ENCODE measurements at regions not wholly inside any gene's neighbourhood (a gene's known extent, or its start where the extent isn't known, plus 50 kb on each side); places are given as distances from the start of the nearest gene placed in this dataset.

DNA sequence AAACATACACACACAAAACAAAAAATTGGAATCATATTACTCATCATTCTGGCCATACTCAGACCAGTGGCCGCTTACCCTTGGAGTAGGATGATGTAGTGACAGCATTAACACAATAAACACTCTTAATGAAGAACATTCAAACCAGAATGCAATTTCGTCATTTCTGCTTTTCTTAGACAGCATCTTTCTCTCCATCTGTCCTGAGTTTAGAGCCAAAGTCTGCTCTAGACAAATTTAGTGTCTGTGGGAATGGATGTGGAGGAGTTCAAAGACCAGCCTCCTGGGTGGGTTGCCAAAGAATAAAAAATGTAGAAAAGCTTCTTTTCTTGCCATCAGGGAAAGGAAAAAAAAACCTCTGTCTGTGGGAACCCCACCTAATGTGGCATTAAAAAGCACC lies 212.4 kb upstream of the POU1F1 start:
- TF ChIP-seq EP300 (IDR thresholded peaks at IDR 0.05; ENCODE audit: low read length): no peak
- no peak for TF ChIP-seq HLTF (IDR thresholded peaks at IDR 0.05)
- no peak for TF ChIP-seq BCL6 (CRISPR knock-in tag; IDR thresholded peaks at IDR 0.05)
- no peak for TF ChIP-seq SREBF1 (IDR thresholded peaks at IDR 0.05; ENCODE audit: borderline replicate concordance, low read depth, low read length)
- no peak for TF ChIP-seq NFE2L1 (tag; IDR thresholded peaks at IDR 0.05; ENCODE audit: borderline replicate concordance, low read depth)
- TF ChIP-seq, protein P1, sequence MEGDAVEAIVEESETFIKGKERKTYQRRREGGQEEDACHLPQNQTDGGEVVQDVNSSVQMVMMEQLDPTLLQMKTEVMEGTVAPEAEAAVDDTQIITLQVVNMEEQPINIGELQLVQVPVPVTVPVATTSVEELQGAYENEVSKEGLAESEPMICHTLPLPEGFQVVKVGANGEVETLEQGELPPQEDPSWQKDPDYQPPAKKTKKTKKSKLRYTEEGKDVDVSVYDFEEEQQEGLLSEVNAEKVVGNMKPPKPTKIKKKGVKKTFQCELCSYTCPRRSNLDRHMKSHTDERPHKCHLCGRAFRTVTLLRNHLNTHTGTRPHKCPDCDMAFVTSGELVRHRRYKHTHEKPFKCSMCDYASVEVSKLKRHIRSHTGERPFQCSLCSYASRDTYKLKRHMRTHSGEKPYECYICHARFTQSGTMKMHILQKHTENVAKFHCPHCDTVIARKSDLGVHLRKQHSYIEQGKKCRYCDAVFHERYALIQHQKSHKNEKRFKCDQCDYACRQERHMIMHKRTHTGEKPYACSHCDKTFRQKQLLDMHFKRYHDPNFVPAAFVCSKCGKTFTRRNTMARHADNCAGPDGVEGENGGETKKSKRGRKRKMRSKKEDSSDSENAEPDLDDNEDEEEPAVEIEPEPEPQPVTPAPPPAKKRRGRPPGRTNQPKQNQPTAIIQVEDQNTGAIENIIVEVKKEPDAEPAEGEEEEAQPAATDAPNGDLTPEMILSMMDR (IDR thresholded peaks at IDR 0.05 in 2 of 3, conservative IDR thresholded peaks at IDR 0.05 in 1 of 3; ENCODE audit: insufficient read depth in 2 of 3, low read depth in 1 of 3, low read length in 3 of 3): no peak
- TF ChIP-seq ZNF274 (IDR thresholded peaks at IDR 0.05; ENCODE audit: borderline replicate concordance, low read depth, low read length): no peak
- TF ChIP-seq, protein P2, sequence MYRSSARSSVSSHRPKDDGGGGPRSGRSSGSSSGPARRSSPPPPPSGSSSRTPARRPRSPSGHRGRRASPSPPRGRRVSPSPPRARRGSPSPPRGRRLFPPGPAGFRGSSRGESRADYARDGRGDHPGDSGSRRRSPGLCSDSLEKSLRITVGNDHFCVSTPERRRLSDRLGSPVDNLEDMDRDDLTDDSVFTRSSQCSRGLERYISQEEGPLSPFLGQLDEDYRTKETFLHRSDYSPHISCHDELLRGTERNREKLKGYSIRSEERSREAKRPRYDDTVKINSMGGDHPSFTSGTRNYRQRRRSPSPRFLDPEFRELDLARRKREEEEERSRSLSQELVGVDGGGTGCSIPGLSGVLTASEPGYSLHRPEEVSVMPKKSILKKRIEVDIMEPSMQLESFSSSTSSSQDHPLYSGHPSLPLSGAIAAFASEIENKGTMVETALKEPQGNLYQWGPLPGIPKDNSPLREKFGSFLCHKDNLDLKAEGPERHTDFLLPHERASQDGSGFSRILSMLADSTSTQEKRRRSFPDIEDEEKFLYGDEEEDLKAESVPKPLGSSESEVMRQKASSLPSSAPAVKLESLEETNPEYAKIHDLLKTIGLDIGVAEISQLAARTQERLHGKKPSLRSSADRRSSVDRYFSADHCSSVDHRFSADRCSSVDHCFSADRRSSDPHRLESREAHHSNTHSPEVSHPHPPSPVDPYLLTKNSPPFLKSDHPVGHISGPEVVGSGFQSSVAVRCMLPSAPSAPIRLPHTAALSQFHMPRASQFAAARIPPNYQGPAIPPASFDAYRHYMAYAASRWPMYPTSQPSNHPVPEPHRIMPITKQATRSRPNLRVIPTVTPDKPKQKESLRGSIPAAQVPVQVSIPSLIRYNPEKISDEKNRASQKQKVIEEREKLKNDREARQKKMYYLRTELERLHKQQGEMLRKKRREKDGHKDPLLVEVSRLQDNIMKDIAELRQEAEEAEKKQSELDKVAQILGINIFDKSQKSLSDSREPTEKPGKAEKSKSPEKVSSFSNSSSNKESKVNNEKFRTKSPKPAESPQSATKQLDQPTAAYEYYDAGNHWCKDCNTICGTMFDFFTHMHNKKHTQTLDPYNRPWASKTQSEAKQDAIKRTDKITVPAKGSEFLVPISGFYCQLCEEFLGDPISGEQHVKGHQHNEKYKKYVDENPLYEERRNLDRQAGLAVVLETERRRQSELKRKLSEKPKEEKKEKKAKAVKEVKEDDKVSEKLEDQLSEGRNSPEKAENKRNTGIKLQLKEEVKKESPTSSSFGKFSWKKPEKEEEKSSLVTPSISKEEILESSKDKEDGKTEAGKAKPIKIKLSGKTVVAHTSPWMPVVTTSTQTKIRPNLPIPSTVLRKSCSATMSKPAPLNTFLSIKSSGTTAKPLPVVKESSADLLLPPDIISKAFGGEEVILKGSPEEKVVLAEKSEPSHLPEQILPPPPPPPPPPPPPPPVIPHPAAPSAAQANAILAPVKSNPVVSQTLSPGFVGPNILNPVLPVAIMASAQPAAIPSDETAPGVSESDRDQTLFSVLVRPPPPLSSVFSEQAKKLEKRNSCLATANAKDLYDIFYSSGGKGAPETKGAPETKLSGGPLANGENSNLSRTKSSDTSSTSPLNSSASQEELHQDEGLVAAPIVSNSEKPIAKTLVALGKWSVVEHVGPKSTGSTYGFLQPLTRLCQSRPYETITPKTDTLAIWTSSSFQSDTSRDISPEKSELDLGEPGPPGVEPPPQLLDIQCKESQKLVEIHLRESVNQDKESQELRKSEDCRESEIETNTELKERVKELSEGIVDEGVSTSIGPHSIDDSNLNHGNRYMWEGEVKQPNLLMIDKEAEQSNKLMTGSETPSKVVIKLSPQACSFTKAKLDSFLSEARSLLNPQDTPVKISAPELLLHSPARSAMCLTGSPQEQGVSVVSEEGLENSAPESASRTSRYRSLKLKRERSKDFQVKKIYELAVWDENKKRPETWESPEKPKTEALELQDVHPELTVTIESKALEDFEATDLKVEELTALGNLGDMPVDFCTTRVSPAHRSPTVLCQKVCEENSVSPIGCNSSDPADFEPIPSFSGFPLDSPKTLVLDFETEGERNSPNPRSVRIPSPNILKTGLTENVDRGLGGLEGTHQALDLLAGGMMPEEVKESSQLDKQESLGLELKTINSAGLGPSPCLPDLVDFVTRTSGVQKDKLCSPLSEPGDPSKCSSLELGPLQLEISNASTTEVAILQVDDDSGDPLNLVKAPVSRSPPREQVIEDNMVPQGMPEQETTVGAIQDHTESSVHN (IDR thresholded peaks at IDR 0.05; ENCODE audit: borderline replicate concordance in 1 of 2, low read depth in 1 of 2): no peak
